Effector memory CD8-positive, alpha-beta T cell (primary cell): ENCODE measurements at regions not wholly inside any gene's neighbourhood (a gene's known extent, or its start where the extent isn't known, plus 50 kb on each side); places are given as distances from the start of the nearest gene placed in this dataset.
A peak's percentile ranks its signal among the peaks of the same experiment; 100 is the strongest.
"Not testable (repeated sequence)": the region's sequence is repeated elsewhere in the genome, so short reads cannot be mapped to it uniquely, and the experiment has no call there.

Experiments
- ATAC-seq: fragments of 150-1000 bp; cut with Tn5 transposase; replicated peaks from 2 replicates; pipeline ENCODE4 v1.10.0; 2021; ENCODE audit warnings: mild to moderate bottlenecking, moderate library complexity
- DNase-seq, 3 experiments: peaks; one replicate each; pipeline ENCODE4 v3.0.0; 2021
- H3K27ac Mint-ChIP-seq, 2 donors: one replicate each; pipeline ENCODE4 v1.8.0; 2022; ENCODE audit warnings: mild to moderate bottlenecking in 2 of 2, mixed read lengths in 2 of 2, moderate library complexity in 2 of 2
- H3K27me3 Mint-ChIP-seq, 2 donors: one replicate each; pipeline ENCODE4 v1.8.0; 2022; ENCODE audit warnings: mixed read lengths in 2 of 2
- H3K36me3 Mint-ChIP-seq: one replicate; pipeline ENCODE4 v1.8.0; 2022; ENCODE audit warnings: mild to moderate bottlenecking, moderate library complexity, mixed read lengths; ENCODE audit not compliant: insufficient read depth
- H3K4me1 Mint-ChIP-seq, 2 donors: one replicate each; pipeline ENCODE4 v1.8.0; 2022; ENCODE audit warnings: low read depth in 2 of 2, mixed read lengths in 2 of 2
- H3K4me3 Mint-ChIP-seq, 2 donors: one replicate each; pipeline ENCODE4 v1.8.0; 2022; ENCODE audit warnings: mild to moderate bottlenecking in 2 of 2, mixed read lengths in 2 of 2, moderate library complexity in 2 of 2
- H3K9me3 Mint-ChIP-seq, 2 donors: one replicate each; pipeline ENCODE4 v1.8.0; 2022; ENCODE audit warnings: mixed read lengths in 2 of 2

GRCh38 chr11:11202885-11203284, 150.2 kb downstream of the CSNK2A3 start:
- Mint-ChIP-seq H3K4me3 (no peak overlapping the region), H3K36me3 (no peaks in the 10 kb centered on the region), H3K27ac (no peak overlapping the region), H3K9me3 (peaks cover 0 to 3% of the 10 kb centered on the region in 2 donors), H3K4me1 (no peaks in the 10 kb centered on the region), H3K27me3 (peaks cover 32 to 57% of the 10 kb centered on the region in 2 donors)
- DNase-seq (no peak), ATAC-seq (no peak)

GRCh38 chr11:11201302-11201701, 151.7 kb downstream of the CSNK2A3 start:
- not testable (repeated sequence) for DNase-seq, H3K36me3 Mint-ChIP-seq, H3K4me3 Mint-ChIP-seq, ATAC-seq, H3K9me3 Mint-ChIP-seq, H3K4me1 Mint-ChIP-seq, H3K27ac Mint-ChIP-seq
- peaks cover 22 to 45% of the 10 kb centered on the region in 2 donors for H3K27me3 Mint-ChIP-seq

GRCh38 chr11:11192541-11192940, 160.5 kb downstream of the CSNK2A3 start:
- no peak overlapping the region for H3K27ac Mint-ChIP-seq
- H3K4me1 Mint-ChIP-seq = no peaks in the 10 kb centered on the region
- DNase-seq (no peak), ATAC-seq (no peak)
- no peak overlapping the region for H3K4me3 Mint-ChIP-seq
- peaks cover 10 to 20% of the 10 kb centered on the region in 2 donors for H3K9me3 Mint-ChIP-seq
- peaks cover 25% of the 10 kb centered on the region in 2 donors for H3K27me3 Mint-ChIP-seq
- H3K36me3 Mint-ChIP-seq = no peaks in the 10 kb centered on the region

GRCh38 chr11:11189506-11189905, 163.5 kb downstream of the CSNK2A3 start:
- Mint-ChIP-seq H3K36me3 (no peaks in the 10 kb centered on the region), H3K27me3 (peaks cover 25 to 33% of the 10 kb centered on the region in 2 donors)

GRCh38 chr11:11186249-11186648, 166.8 kb downstream of the CSNK2A3 start:
- Mint-ChIP-seq H3K27me3 (peaks cover 29 to 51% of the 10 kb centered on the region in 2 donors), H3K36me3 (no peaks in the 10 kb centered on the region), H3K4me3 (no peak overlapping the region), H3K9me3 (peaks cover 4 to 15% of the 10 kb centered on the region in 2 donors), H3K27ac (no peak overlapping the region), H3K4me1 (no peaks in the 10 kb centered on the region)
- no peak for DNase-seq
- no peak for ATAC-seq

More at GRCh38 chr11:11189506-11189905, 163.5 kb downstream of the CSNK2A3 start:
- Mint-ChIP-seq H3K9me3 (peaks cover 10 to 20% of the 10 kb centered on the region in 2 donors), H3K27ac (no peak overlapping the region), H3K4me3 (no peak overlapping the region), H3K4me1 (no peaks in the 10 kb centered on the region)
- no peak for ATAC-seq
- DNase-seq = no peak

GRCh38 chr11:11182261-11182660, 170.8 kb downstream of the CSNK2A3 start:
- DNase-seq = no peak
- no peaks in the 10 kb centered on the region for H3K4me1 Mint-ChIP-seq
- H3K36me3 Mint-ChIP-seq = no peaks in the 10 kb centered on the region
- no peak for ATAC-seq
- peaks cover 32 to 44% of the 10 kb centered on the region in 2 donors for H3K27me3 Mint-ChIP-seq
- no peak overlapping the region for H3K27ac Mint-ChIP-seq
- H3K9me3 Mint-ChIP-seq = no peaks in the 10 kb centered on the region
- H3K4me3 Mint-ChIP-seq = no peak overlapping the region

GRCh38 chr11:11178671-11179638, 174.1 kb downstream of the CSNK2A3 start:
- no peak overlapping the region for H3K27ac Mint-ChIP-seq
- no peak for ATAC-seq
- peaks cover 42 to 57% of the 10 kb centered on the region in 2 donors for H3K27me3 Mint-ChIP-seq
- H3K4me3 Mint-ChIP-seq = no peak overlapping the region
- no peaks in the 10 kb centered on the region for H3K36me3 Mint-ChIP-seq
- H3K4me1 Mint-ChIP-seq = no peaks in the 10 kb centered on the region
- H3K9me3 Mint-ChIP-seq = no peaks in the 10 kb centered on the region
- no peak for DNase-seq

- Mint-ChIP-seq H3K9me3 (no peaks in the 10 kb centered on the region), H3K36me3 (no peaks in the 10 kb centered on the region), H3K27ac (no peak overlapping the region), H3K4me1 (peaks cover 6 to 7% of the 10 kb centered on the region in 2 donors), H3K27me3 (peaks cover 30 to 55% of the 10 kb centered on the region in 2 donors), H3K4me3 (no peak overlapping the region)
- ATAC-seq (no peak), DNase-seq (no peak)
These were observed 175.8 kb downstream of the CSNK2A3 start for GRCh38 chr11:11177156-11177808.

GRCh38 chr11:11173316-11174025, 179.6 kb downstream of the CSNK2A3 start:
- peaks cover 17 to 18% of the 10 kb centered on the region in 2 donors for H3K4me1 Mint-ChIP-seq
- ATAC-seq (no peak), DNase-seq (no peak)
- H3K9me3 Mint-ChIP-seq = no peaks in the 10 kb centered on the region
- H3K27ac Mint-ChIP-seq = no peak overlapping the region
- H3K36me3 Mint-ChIP-seq = peaks cover 11% of the 10 kb centered on the region
- peaks cover 11 to 41% of the 10 kb centered on the region in 2 donors for H3K27me3 Mint-ChIP-seq
- H3K4me3 Mint-ChIP-seq = no peak overlapping the region

- Mint-ChIP-seq H3K9me3 (no peaks in the 10 kb centered on the region), H3K27ac (peak overlapping the region; percentile 55 to 85), H3K4me1 (peaks cover 17 to 18% of the 10 kb centered on the region in 2 donors), H3K4me3 (peak overlapping the region in 1 of 2 donors; percentile 51), H3K27me3 (peaks cover 21 to 41% of the 10 kb centered on the region in 2 donors), H3K36me3 (peaks cover 11% of the 10 kb centered on the region)
- DNase-seq (peak; percentile 58 to 61 (median 60)), ATAC-seq (peak; percentile 100)
These were observed 181.2 kb downstream of the CSNK2A3 start for GRCh38 chr11:11171854-11172253.

GRCh38 chr11:11171285-11171684, 181.8 kb downstream of the CSNK2A3 start:
- peak overlapping the region; percentile 55 to 85 for H3K27ac Mint-ChIP-seq
- H3K4me3 Mint-ChIP-seq = no peak overlapping the region
- DNase-seq = no peak
- H3K36me3 Mint-ChIP-seq = peaks cover 11% of the 10 kb centered on the region
- H3K9me3 Mint-ChIP-seq = no peaks in the 10 kb centered on the region
- peaks cover 18 to 37% of the 10 kb centered on the region in 2 donors for H3K27me3 Mint-ChIP-seq
- H3K4me1 Mint-ChIP-seq = peaks cover 17 to 18% of the 10 kb centered on the region in 2 donors
- ATAC-seq = no peak

GRCh38 chr11:11170352-11171084, 182.5 kb downstream of the CSNK2A3 start:
- no peak overlapping the region for H3K4me3 Mint-ChIP-seq
- ATAC-seq = no peak
- peaks cover 12 to 32% of the 10 kb centered on the region in 2 donors for H3K27me3 Mint-ChIP-seq
- H3K27ac Mint-ChIP-seq = peak overlapping the region in 1 of 2 donors; percentile 30
- peaks cover 11% of the 10 kb centered on the region for H3K36me3 Mint-ChIP-seq
- H3K9me3 Mint-ChIP-seq = no peaks in the 10 kb centered on the region
- peaks cover 17 to 18% of the 10 kb centered on the region in 2 donors for H3K4me1 Mint-ChIP-seq
- no peak for DNase-seq
